CD14-positive monocyte (primary cell): ENCODE measurements at regions not wholly inside any gene's neighbourhood (a gene's known extent, or its start where the extent isn't known, plus 50 kb on each side); places are given as distances from the start of the nearest gene placed in this dataset.

ENCODE experiments used
- DNase-seq, 3 donors: peaks; one replicate each; pipeline ENCODE4 v3.0.0-alpha.2; 2011 to 2022
- H2AFZ ChIP-seq: 2 replicates; pipeline ENCODE4 v1.6.0; 2012; ENCODE audit warnings: mild to moderate bottlenecking, low read depth, low read length, inconsistent platforms; ENCODE audit not compliant: insufficient read depth, poor library complexity, severe bottlenecking
- H3K27ac ChIP-seq, 2 donors: 1 replicate in 1 of 2; 2 replicates in 1 of 2; pipeline ENCODE4 v1.5.1; 2012 to 2013; ENCODE audit warnings: low read length in 2 of 2, control low read depth in 1 of 2, inconsistent platforms in 1 of 2, low read depth in 1 of 2, mild to moderate bottlenecking in 1 of 2
- H3K27me3 ChIP-seq, 2 donors: one replicate each; pipeline versions ENCODE4 v1.6.0 to v1.6.1; 2011 to 2013; ENCODE audit warnings: low read length in 2 of 2; ENCODE audit not compliant: control insufficient read depth in 2 of 2, insufficient read depth in 2 of 2
- H3K36me3 ChIP-seq, 2 donors: replicated peaks in 1 of 2; 1 replicate in 1 of 2; 2 replicates in 1 of 2; pipeline versions ENCODE4 v1.5.1 to v1.6.1; 2012 to 2013; ENCODE audit warnings: low read length in 2 of 2, control low read depth in 1 of 2, inconsistent platforms in 1 of 2, mild to moderate bottlenecking in 1 of 2; ENCODE audit not compliant: insufficient read depth in 2 of 2, control insufficient read depth in 1 of 2
- H3K4me1 ChIP-seq, 2 donors: 1 replicate in 1 of 2; 2 replicates in 1 of 2; pipeline versions ENCODE4 v1.5.1 to v1.6.1; 2012 to 2013; ENCODE audit warnings: low read length in 2 of 2, control low read depth in 1 of 2, inconsistent platforms in 1 of 2, mild to moderate bottlenecking in 1 of 2, moderate library complexity in 1 of 2; ENCODE audit not compliant: insufficient read depth in 2 of 2, control insufficient read depth in 1 of 2
- H3K4me2 ChIP-seq: replicated peaks from 2 replicates; pipeline ENCODE3; 2012; ENCODE audit warnings: low read length, moderate library complexity, mild to moderate bottlenecking; ENCODE audit not compliant: poor library complexity, severe bottlenecking; ENCODE audit errors: extremely low read depth
- H3K4me3 ChIP-seq, 3 experiments: fragments of 200-600 bp in 1 of 3; sonication (generic) in 1 of 3; replicated peaks in 1 of 3; 1 replicate in 2 of 3; 2 replicates in 1 of 3; pipeline ENCODE4 v1.5.1; 2011 to 2013; ENCODE audit warnings: low read length in 3 of 3, mild to moderate bottlenecking in 3 of 3, control low read depth in 2 of 3, low read depth in 2 of 3, inconsistent platforms in 1 of 3, moderate library complexity in 1 of 3
- H3K79me2 ChIP-seq: 2 replicates; pipeline ENCODE4 v1.6.0; 2012; ENCODE audit warnings: mild to moderate bottlenecking, control low read depth, inconsistent platforms, low read length, moderate library complexity; ENCODE audit not compliant: insufficient read depth
- H3K9ac ChIP-seq: 2 replicates; pipeline ENCODE4 v1.6.0; 2017; ENCODE audit warnings: low read length, mild to moderate bottlenecking; ENCODE audit not compliant: insufficient read depth, poor library complexity, severe bottlenecking
- H3K9me3 ChIP-seq, 2 donors: replicated peaks in 1 of 2; 1 replicate in 1 of 2; 2 replicates in 1 of 2; pipeline versions ENCODE4 v1.5.1 to v1.6.1; 2012 to 2013; ENCODE audit warnings: low read length in 2 of 2, control low read depth in 1 of 2; ENCODE audit not compliant: control insufficient read depth in 1 of 2, insufficient read depth in 1 of 2
- H4K20me1 ChIP-seq: 2 replicates; pipeline ENCODE4 v1.6.0; 2012; ENCODE audit warnings: mild to moderate bottlenecking, low read length, control low read depth, moderate library complexity; ENCODE audit not compliant: insufficient read depth
- H3K27ac Mint-ChIP-seq, 7 donors: one replicate each; pipeline ENCODE4 v1.8.0; 2020; ENCODE audit warnings: mild to moderate bottlenecking in 7 of 7, mixed read lengths in 7 of 7, moderate library complexity in 6 of 7, inconsistent platforms in 2 of 7
- H3K27me3 Mint-ChIP-seq, 3 donors: one replicate each; pipeline ENCODE4 v1.8.0; 2021 to 2022; ENCODE audit warnings: low read depth in 3 of 3, mild to moderate bottlenecking in 3 of 3, mixed read lengths in 3 of 3, moderate library complexity in 3 of 3, inconsistent platforms in 1 of 3
- H3K36me3 Mint-ChIP-seq, 2 donors: one replicate each; pipeline ENCODE4 v1.8.0; 2020; ENCODE audit warnings: mixed read lengths in 2 of 2, inconsistent platforms in 1 of 2, mild to moderate bottlenecking in 1 of 2
- H3K4me1 Mint-ChIP-seq: one replicate; pipeline ENCODE4 v1.8.0; 2020; ENCODE audit warnings: mild to moderate bottlenecking, mixed read lengths
- H3K4me3 Mint-ChIP-seq, 2 donors: one replicate each; pipeline ENCODE4 v1.8.0; 2020; ENCODE audit warnings: mild to moderate bottlenecking in 2 of 2, mixed read lengths in 2 of 2, moderate library complexity in 1 of 2
- H3K9me3 Mint-ChIP-seq, 7 donors: one replicate each; pipeline ENCODE4 v1.8.0; 2020 to 2022; ENCODE audit warnings: mixed read lengths in 7 of 7, mild to moderate bottlenecking in 6 of 7, moderate library complexity in 6 of 7, inconsistent platforms in 2 of 7
- CTCF ChIP-seq: fragments of 200-600 bp; IDR thresholded peaks from one replicate; pipeline ENCODE4 v1.8.0; 2022; ENCODE audit warnings: antibody characterized with exemption, mild to moderate bottlenecking
- WGBS: methylation state at CpG from one replicate; pipeline ENCODE4 v1.1.5; 2013; ENCODE audit warnings: missing lambda C conversion rate; ENCODE audit not compliant: insufficient coverage; 5-methylcytosine and 5-hydroxymethylcytosine counted together
- intact Hi-C, 2 donors: fragments of 100-400 bp; cut with micrococcal nuclease; formaldehyde crosslinking; loops; one replicate each; pipeline versions ENCODE4 v1.15.0 to v1.15.1; 2023

GRCh38 chr10:108819302-108819701 is 1104.0 kb downstream of the XPNPEP1 start:
- Histone ChIP-seq H3K27ac (no peak overlapping the region), H4K20me1 (no peaks in the 10 kb centered on the region), H3K4me1 (no peaks in the 10 kb centered on the region), H3K36me3 (no peaks in the 10 kb centered on the region), H3K27me3 (no peaks in the 10 kb centered on the region), H3K9me3 (peaks cover 4% of the 10 kb centered on the region in 2 donors), H3K4me3 (no peak overlapping the region), H3K9ac (no peak overlapping the region), H2AFZ (no peak overlapping the region), H3K79me2 (no peaks in the 10 kb centered on the region), H3K4me2 (no peak overlapping the region)
- Mint-ChIP-seq H3K4me1 (no peaks in the 10 kb centered on the region), H3K36me3 (no peaks in the 10 kb centered on the region), H3K27ac (no peak overlapping the region), H3K4me3 (no peak overlapping the region), H3K9me3 (peaks cover 0 to 11% (median 3%) of the 10 kb centered on the region in 7 donors), H3K27me3 (no peaks in the 10 kb centered on the region)
- intact Hi-C loops: no loop called here
- TF ChIP-seq CTCF: no peak
- no CpG with 5 or more reads among the region's 1 CpG for WGBS
- DNase-seq: no peak

GRCh38 chr10:108817584-108817983 is 1105.7 kb downstream of the XPNPEP1 start:
- Histone ChIP-seq H3K27ac (no peak overlapping the region), H3K4me3 (no peak overlapping the region), H3K9ac (no peak overlapping the region), H3K79me2 (no peaks in the 10 kb centered on the region), H3K9me3 (peaks cover 4 to 7% of the 10 kb centered on the region in 2 donors), H2AFZ (no peak overlapping the region), H3K4me2 (no peak overlapping the region), H3K36me3 (no peaks in the 10 kb centered on the region), H3K4me1 (no peaks in the 10 kb centered on the region), H3K27me3 (no peaks in the 10 kb centered on the region), H4K20me1 (no peaks in the 10 kb centered on the region)
- H3K4me1 Mint-ChIP-seq: no peaks in the 10 kb centered on the region
- TF ChIP-seq CTCF: no peak
- H3K4me3 Mint-ChIP-seq: no peak overlapping the region
- no peak for DNase-seq
- H3K27ac Mint-ChIP-seq: no peak overlapping the region
- intact Hi-C loops: no loop called here
- H3K36me3 Mint-ChIP-seq: no peaks in the 10 kb centered on the region
- 9% methylated on average over 2 of the region's 2 CpGs for WGBS
- H3K27me3 Mint-ChIP-seq: no peaks in the 10 kb centered on the region
- H3K9me3 Mint-ChIP-seq: peaks cover 0 to 20% (median 3%) of the 10 kb centered on the region in 7 donors
